H9 (cell line): ENCODE measurements at regions not wholly inside any gene's neighbourhood (a gene's known extent, or its start where the extent isn't known, plus 50 kb on each side); places are given as distances from the start of the nearest gene placed in this dataset.

Experiments
- DNase-seq: peaks from one replicate; pipeline ENCODE4 v3.0.0-alpha.2; 2017
- H2AFZ ChIP-seq: one replicate; pipeline ENCODE4 v1.6.1; 2013; ENCODE audit warnings: mild to moderate bottlenecking, low read length, control low read depth, moderate library complexity
- H2AK5ac ChIP-seq: 2 replicates; pipeline ENCODE4 v1.6.1; 2013; ENCODE audit warnings: low read length, control low read depth, mixed read lengths; ENCODE audit not compliant: insufficient read length
- H2BK120ac ChIP-seq: one replicate; pipeline ENCODE4 v1.6.1; 2013; ENCODE audit warnings: low read depth, mild to moderate bottlenecking, low read length, control low read depth, inconsistent platforms; ENCODE audit not compliant: poor library complexity, severe bottlenecking
- H2BK12ac ChIP-seq: 2 replicates; pipeline ENCODE4 v1.6.1; 2013; ENCODE audit warnings: low read length, control low read depth, mixed read lengths, low read depth; ENCODE audit not compliant: insufficient read length
- H2BK15ac ChIP-seq: 2 replicates; pipeline ENCODE4 v1.6.1; 2013; ENCODE audit warnings: low read depth, low read length, control low read depth
- H2BK20ac ChIP-seq: one replicate; pipeline ENCODE4 v1.6.1; 2013; ENCODE audit warnings: low read depth, mild to moderate bottlenecking, low read length, control low read depth, inconsistent platforms; ENCODE audit not compliant: poor library complexity, severe bottlenecking
- H2BK5ac ChIP-seq: 2 replicates; pipeline ENCODE4 v1.6.1; 2013; ENCODE audit warnings: low read length, control low read depth, mixed read lengths; ENCODE audit not compliant: insufficient read length
- H3K14ac ChIP-seq: 2 replicates; pipeline ENCODE4 v1.6.1; 2013; ENCODE audit warnings: low read length, control low read depth; ENCODE audit not compliant: insufficient read depth
- H3K18ac ChIP-seq: 2 replicates; pipeline ENCODE4 v1.6.1; 2013; ENCODE audit warnings: low read depth, mild to moderate bottlenecking, mixed read lengths, low read length, control low read depth; ENCODE audit not compliant: insufficient read length
- H3K23ac ChIP-seq: 2 replicates; pipeline ENCODE4 v1.6.1; 2013; ENCODE audit warnings: low read length, control low read depth, mixed read lengths, low read depth; ENCODE audit not compliant: insufficient read length
- H3K23me2 ChIP-seq: 2 replicates; pipeline ENCODE4 v1.6.1; 2013; ENCODE audit warnings: low read depth, mild to moderate bottlenecking, mixed read lengths, low read length, control low read depth; ENCODE audit not compliant: insufficient read length, poor library complexity, severe bottlenecking
- H3K27ac ChIP-seq: 2 replicates; pipeline ENCODE4 v1.5.1; 2013; ENCODE audit warnings: low read length, control low read depth, mixed read lengths, low read depth; ENCODE audit not compliant: insufficient read length
- H3K27me3 ChIP-seq: 2 replicates; pipeline ENCODE4 v1.6.1; 2013; ENCODE audit warnings: low read length, control low read depth, inconsistent platforms; ENCODE audit not compliant: insufficient read depth
- H3K4ac ChIP-seq: 2 replicates; pipeline ENCODE4 v1.6.1; 2013; ENCODE audit warnings: low read depth, mild to moderate bottlenecking, control low read depth, inconsistent platforms, low read length, moderate library complexity
- H3K4me1 ChIP-seq: 2 replicates; pipeline ENCODE4 v1.6.1; 2013; ENCODE audit warnings: low read length, control low read depth, inconsistent platforms; ENCODE audit not compliant: insufficient read depth
- H3K4me2 ChIP-seq: 2 replicates; pipeline ENCODE4 v1.6.1; 2013; ENCODE audit warnings: low read length, control low read depth, mixed read lengths; ENCODE audit not compliant: insufficient read length, insufficient read depth
- H3K56ac ChIP-seq: 2 replicates; pipeline ENCODE4 v1.6.1; 2013; ENCODE audit warnings: low read depth, mild to moderate bottlenecking, mixed read lengths, low read length, control low read depth; ENCODE audit not compliant: insufficient read length
- H3K79me1 ChIP-seq: 2 replicates; pipeline ENCODE4 v1.6.1; 2013; ENCODE audit warnings: low read depth, mild to moderate bottlenecking, moderate library complexity, low read length, control low read depth, inconsistent platforms; ENCODE audit not compliant: insufficient read depth, poor library complexity, severe bottlenecking
- H3K79me2 ChIP-seq: 2 replicates; pipeline ENCODE4 v1.6.1; 2013; ENCODE audit warnings: low read length, control low read depth, inconsistent platforms; ENCODE audit not compliant: insufficient read depth
- H3K9ac ChIP-seq: 2 replicates; pipeline ENCODE4 v1.6.1; 2013; ENCODE audit warnings: low read length, control low read depth, mixed read lengths; ENCODE audit not compliant: insufficient read length; ENCODE audit errors: extremely low read depth
- H3K9me3 ChIP-seq: one replicate; pipeline ENCODE4 v1.6.1; 2013; ENCODE audit warnings: low read depth, low read length, inconsistent platforms; ENCODE audit not compliant: control insufficient read depth
- H3T11ph ChIP-seq: one replicate; pipeline ENCODE4 v1.6.1; 2013; ENCODE audit warnings: mild to moderate bottlenecking, low read length, control low read depth, inconsistent platforms
- H4K20me1 ChIP-seq: one replicate; pipeline ENCODE4 v1.6.1; 2013; ENCODE audit not compliant: control insufficient read depth, insufficient read length, insufficient read depth
- H4K5ac ChIP-seq: 2 replicates; pipeline ENCODE4 v1.6.1; 2013; ENCODE audit warnings: low read depth, mild to moderate bottlenecking, mixed read lengths, low read length, control low read depth; ENCODE audit not compliant: insufficient read length
- H4K8ac ChIP-seq: replicated peaks from 2 replicates; pipeline ENCODE4 v1.6.1; 2013; ENCODE audit warnings: low read length, control low read depth, mixed read lengths, low read depth; ENCODE audit not compliant: insufficient read length
- H4K91ac ChIP-seq: 2 replicates; pipeline ENCODE4 v1.6.1; 2013; ENCODE audit warnings: low read depth, mild to moderate bottlenecking, moderate library complexity, mixed read lengths, low read length, control low read depth; ENCODE audit not compliant: insufficient read length
- H3K27ac Mint-ChIP-seq, 3 experiments: 2 replicates in 2 of 3; 3 replicates in 1 of 3; pipeline ENCODE4 v1.8.0; 2020 to 2021; ENCODE audit warnings: mixed read lengths in 3 of 3, mild to moderate bottlenecking in 1 of 3, moderate library complexity in 1 of 3
- H3K27me3 Mint-ChIP-seq: 2 replicates; pipeline ENCODE4 v1.8.0; 2021; ENCODE audit warnings: low read depth, mild to moderate bottlenecking, moderate library complexity, mixed read lengths
- H3K36me3 Mint-ChIP-seq, 3 experiments: 2 replicates in 2 of 3; 3 replicates in 1 of 3; pipeline ENCODE4 v1.8.0; 2020 to 2021; ENCODE audit warnings: low read depth in 3 of 3, mixed read lengths in 3 of 3; ENCODE audit not compliant: insufficient read depth in 1 of 3
- H3K4me1 Mint-ChIP-seq, 2 experiments: 2 replicates each; pipeline ENCODE4 v1.8.0; 2020; ENCODE audit warnings: mixed read lengths in 2 of 2
- H3K4me3 Mint-ChIP-seq, 2 experiments: 2 replicates in 1 of 2; 3 replicates in 1 of 2; pipeline ENCODE4 v1.8.0; 2020 to 2021; ENCODE audit warnings: mild to moderate bottlenecking in 2 of 2, mixed read lengths in 2 of 2, moderate library complexity in 1 of 2
- H3K9me3 Mint-ChIP-seq, 2 experiments: 2 replicates in 1 of 2; 3 replicates in 1 of 2; pipeline ENCODE4 v1.8.0; 2020; ENCODE audit warnings: mild to moderate bottlenecking in 2 of 2, mixed read lengths in 2 of 2, moderate library complexity in 1 of 2
- WGBS: extraction: QIAGEN DNeasy Blood & Tissue Kit; methylation state at CpG from one replicate; pipeline ENCODE4 v1.1.7; 2013; ENCODE audit warnings: missing lambda C conversion rate, low lambda C conversion rate, mixed read lengths; ENCODE audit not compliant: insufficient read length; ENCODE audit errors: extremely low coverage; 5-methylcytosine and 5-hydroxymethylcytosine counted together
- TF ChIP-seq, protein P1 (sequence below): fragments of 200-600 bp; sonication (generic); conservative IDR thresholded peaks from 3 replicates; pipeline ENCODE4 v1.8.0; 2021; ENCODE audit warnings: antibody characterized with exemption, mild to moderate bottlenecking

- no peak overlapping the region for H2AK5ac ChIP-seq
- no peak overlapping the region for H2BK20ac ChIP-seq
- H3K23ac ChIP-seq: no peak overlapping the region
- Mint-ChIP-seq H3K4me1 (peaks cover 7 to 8% of the 10 kb centered on the region in 2 experiments), H3K9me3 (no peaks in the 10 kb centered on the region; a peak in 2 of 5 replicates), H3K4me3 (no peak overlapping the region), H3K27ac (peak overlapping the region in 1 of 3 experiments; percentile 49; a peak in 1 of 7 replicates), H3K27me3 (no peaks in the 10 kb centered on the region), H3K36me3 (no peaks in the 10 kb centered on the region)
- H2BK15ac ChIP-seq: no peak overlapping the region
- H3K14ac ChIP-seq: no peak overlapping the region
- no peak overlapping the region for H2BK5ac ChIP-seq
- H3K79me2 ChIP-seq: no peaks in the 10 kb centered on the region
- no peaks in the 10 kb centered on the region for H3K27me3 ChIP-seq
- no peak for DNase-seq
- H3T11ph ChIP-seq: no peak overlapping the region
- no peaks in the 10 kb centered on the region for H3K23me2 ChIP-seq
- H4K5ac ChIP-seq: no peak overlapping the region
- no peak overlapping the region for H3K27ac ChIP-seq
- no peak overlapping the region for H2AFZ ChIP-seq
- H2BK120ac ChIP-seq: no peak overlapping the region
- no peaks in the 10 kb centered on the region for H3K79me1 ChIP-seq
- no peak overlapping the region for H3K9ac ChIP-seq
- TF ChIP-seq, protein P1, sequence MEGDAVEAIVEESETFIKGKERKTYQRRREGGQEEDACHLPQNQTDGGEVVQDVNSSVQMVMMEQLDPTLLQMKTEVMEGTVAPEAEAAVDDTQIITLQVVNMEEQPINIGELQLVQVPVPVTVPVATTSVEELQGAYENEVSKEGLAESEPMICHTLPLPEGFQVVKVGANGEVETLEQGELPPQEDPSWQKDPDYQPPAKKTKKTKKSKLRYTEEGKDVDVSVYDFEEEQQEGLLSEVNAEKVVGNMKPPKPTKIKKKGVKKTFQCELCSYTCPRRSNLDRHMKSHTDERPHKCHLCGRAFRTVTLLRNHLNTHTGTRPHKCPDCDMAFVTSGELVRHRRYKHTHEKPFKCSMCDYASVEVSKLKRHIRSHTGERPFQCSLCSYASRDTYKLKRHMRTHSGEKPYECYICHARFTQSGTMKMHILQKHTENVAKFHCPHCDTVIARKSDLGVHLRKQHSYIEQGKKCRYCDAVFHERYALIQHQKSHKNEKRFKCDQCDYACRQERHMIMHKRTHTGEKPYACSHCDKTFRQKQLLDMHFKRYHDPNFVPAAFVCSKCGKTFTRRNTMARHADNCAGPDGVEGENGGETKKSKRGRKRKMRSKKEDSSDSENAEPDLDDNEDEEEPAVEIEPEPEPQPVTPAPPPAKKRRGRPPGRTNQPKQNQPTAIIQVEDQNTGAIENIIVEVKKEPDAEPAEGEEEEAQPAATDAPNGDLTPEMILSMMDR: no peak
- no peak overlapping the region for H3K56ac ChIP-seq
- H2BK12ac ChIP-seq: no peak overlapping the region
- H3K4ac ChIP-seq: no peak overlapping the region
- H4K91ac ChIP-seq: no peak overlapping the region
- H4K20me1 ChIP-seq: no peaks in the 10 kb centered on the region
- H3K4me2 ChIP-seq: no peak overlapping the region
- H3K9me3 ChIP-seq: no peaks in the 10 kb centered on the region
- H4K8ac ChIP-seq: no peak overlapping the region
- WGBS: no CpG with 5 or more reads among the region's 3 CpGs
- no peak overlapping the region for H3K18ac ChIP-seq
- no peaks in the 10 kb centered on the region for H3K4me1 ChIP-seq
Measured at GRCh38 chr12:24603371-24603770, 345.5 kb downstream of the BCAT1 start.
